GM21515 (cell line): ENCODE measurements at regions not wholly inside any gene's neighbourhood (a gene's known extent, or its start where the extent isn't known, plus 50 kb on each side); places are given as distances from the start of the nearest gene placed in this dataset.

ENCODE experiments used
- ATAC-seq: cut with Tn5 transposase; IDR thresholded peaks from one replicate; pipeline ENCODE4 v1.9.1; 2021; ENCODE audit not compliant: unreplicated experiment

GRCh38 chr21:34022627-34023335 is 50.6 kb upstream of the MRPS6 start:
- no peak for ATAC-seq

GRCh38 chr21:34021726-34022125 is 51.7 kb upstream of the MRPS6 start:
- no peak for ATAC-seq

GRCh38 chr21:34020983-34021553 is 52.3 kb upstream of the MRPS6 start:
- ATAC-seq, result no peak

GRCh38 chr21:34020005-34020847 is 53.2 kb upstream of the MRPS6 start:
- ATAC-seq, result peak; percentile 45

- ATAC-seq, result no peak
These were observed 54.0 kb upstream of the MRPS6 start for GRCh38 chr21:34019402-34019801.

GRCh38 chr21:34018910-34019309 is 54.5 kb upstream of the MRPS6 start:
- no peak for ATAC-seq

DNA sequence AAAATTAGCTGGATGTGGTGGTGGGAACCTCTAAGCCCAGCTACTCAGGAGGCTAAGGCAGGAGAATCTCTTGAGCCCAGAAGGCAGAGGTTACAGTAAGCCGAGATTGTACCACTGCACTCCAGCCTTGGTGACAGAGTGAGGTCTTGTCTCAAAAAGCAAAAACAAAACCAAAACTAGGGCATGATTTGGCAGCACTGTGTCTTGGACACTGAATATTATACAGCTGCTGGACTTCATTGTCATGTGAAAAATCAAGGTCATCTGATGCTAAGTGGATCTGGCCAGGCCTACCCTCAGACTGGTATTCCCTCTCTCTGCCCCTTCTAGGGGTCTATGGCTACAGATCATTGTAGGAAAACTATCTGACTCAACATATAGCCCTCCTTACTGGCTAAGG is 55.2 kb upstream of the MRPS6 start:
- ATAC-seq, result no peak

DNA sequence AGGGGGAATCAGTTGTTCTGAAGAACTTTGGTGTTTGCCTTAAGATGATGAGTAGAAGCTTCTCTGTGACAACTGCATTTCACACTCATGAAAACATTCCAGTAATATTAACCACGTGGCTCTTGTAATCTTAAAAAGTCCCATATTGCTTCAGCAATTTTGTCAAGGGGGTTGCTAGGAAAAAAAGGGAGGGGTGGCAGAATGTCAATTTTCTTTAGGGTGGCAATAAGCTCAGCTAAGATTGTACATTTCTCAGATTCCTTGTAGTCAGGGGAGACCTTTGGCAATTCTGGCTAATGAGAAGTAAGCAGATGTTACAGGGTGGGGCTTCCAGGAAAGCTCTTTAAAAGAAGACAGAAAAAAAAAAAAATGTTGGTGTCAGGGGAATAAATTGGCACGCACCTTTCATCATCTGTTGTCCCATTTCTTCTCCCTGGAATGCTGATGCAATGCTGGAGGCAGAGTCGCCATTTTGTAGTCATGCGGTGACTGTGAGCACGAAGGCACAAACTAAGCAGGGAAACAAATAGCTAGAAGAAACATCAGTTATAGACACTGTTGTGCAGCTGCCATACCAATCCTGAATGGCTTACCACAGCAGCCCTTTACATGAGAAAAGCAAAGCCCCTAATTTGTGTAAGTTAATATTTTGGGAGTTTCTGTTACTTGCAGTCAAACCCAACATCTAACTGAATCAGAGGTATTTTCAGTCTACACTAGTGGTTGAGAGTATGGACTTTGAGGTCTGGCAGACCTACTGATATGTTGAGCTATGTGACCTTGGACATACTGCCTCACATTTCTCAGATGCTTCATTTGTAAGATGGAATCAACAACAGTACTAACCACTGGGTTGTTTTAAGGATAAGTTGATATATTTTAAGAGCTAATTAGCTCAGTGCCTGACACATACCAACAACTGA is 56.1 kb upstream of the MRPS6 start:
- peak; percentile 31 for ATAC-seq

GRCh38 chr21:34012640-34013039 is 60.7 kb upstream of the MRPS6 start:
- ATAC-seq, result no peak

DNA sequence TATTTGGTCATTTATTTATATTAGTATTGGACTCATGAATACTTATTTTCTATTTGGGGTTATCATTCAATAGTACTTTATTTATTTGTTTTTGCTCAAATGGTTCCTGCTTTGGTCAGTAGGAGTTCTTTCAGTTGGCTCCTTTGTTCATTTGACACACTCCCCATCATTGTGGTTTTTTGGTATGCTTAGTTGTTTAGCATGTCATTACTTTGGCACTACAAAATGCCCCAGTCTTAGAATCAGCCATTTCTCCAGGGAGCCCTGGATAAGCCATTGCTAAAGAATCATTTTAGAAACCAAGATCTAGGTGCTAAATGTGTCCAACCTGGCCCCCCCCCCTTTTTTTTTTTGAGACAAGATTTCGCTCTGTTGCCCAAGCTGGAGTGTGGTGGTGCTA is 61.7 kb upstream of the MRPS6 start:
- no peak for ATAC-seq

DNA sequence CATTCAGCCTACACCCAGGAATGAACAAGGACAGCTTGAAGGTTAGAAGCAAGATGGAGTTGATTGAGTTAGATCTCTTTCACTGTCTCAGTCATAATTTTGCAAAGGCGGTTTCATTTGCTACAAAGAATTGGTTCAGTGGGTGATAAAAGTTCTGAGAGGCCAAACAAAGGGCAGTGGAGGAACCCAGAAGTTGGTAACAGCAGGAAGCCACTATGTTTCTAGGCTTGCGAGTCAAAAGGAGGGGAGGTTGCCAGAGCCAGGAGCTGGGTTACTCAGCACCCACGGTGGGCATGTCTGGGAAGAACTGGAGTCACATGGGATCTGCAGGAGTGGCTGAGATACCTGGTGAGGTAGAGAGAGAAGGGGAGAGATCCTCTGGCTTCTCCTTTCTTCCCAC is 64.2 kb upstream of the MRPS6 start:
- no peak for ATAC-seq

- ATAC-seq, result no peak
These were observed 64.8 kb upstream of the MRPS6 start for GRCh38 chr21:34008618-34009017.

GRCh38 chr21:34006611-34007168 is 66.7 kb upstream of the MRPS6 start:
- no peak for ATAC-seq

DNA sequence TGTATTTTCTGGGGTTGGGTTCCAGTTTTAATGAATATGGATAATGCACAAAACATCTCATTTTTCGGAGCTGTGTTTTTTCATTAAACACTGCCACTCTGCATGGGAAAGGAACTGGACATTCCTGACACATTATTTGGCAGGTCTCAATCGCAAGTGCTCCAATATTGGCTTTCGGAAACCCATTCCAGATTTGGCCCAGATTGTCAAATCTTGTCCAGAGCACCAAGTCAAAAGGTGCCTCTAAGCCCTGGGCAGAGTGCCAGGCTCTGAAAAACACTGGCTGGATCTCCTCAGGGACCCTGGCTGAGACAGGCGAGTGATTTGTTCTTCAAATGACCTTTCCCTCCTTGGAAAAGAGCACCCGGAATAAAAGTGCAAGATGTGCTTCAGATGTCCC is 68.4 kb upstream of the MRPS6 start:
- ATAC-seq, result no peak

- no peak for ATAC-seq
These were observed 69.1 kb upstream of the MRPS6 start for GRCh38 chr21:34004013-34004938.

GRCh38 chr21:34003428-34003827 is 70.0 kb upstream of the MRPS6 start:
- ATAC-seq, result no peak

GRCh38 chr21:34000375-34000774 is 73.0 kb upstream of the MRPS6 start:
- no peak for ATAC-seq

DNA sequence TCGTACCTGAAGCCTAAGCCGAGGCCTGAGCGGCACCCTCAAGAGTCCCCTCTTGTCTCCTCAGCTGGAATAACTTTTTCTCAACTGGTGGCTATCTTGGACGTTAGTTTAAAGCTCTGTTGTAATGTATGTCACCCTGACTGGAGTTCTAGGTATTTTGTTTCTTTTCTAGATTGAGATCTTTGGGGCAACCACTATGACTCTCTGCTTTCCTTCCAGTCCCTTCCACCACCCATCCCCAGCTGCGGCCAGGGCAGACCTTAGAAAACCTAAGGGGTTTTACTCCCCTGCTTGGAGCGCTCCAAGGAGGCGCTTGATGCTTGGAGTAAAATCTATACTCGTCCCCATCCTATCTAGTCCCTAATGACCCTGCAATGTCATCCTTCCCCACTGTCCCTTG is 74.6 kb upstream of the MRPS6 start:
- no peak for ATAC-seq

- ATAC-seq, result no peak
These were observed 75.0 kb upstream of the MRPS6 start for GRCh38 chr21:33998402-33998801.

DNA sequence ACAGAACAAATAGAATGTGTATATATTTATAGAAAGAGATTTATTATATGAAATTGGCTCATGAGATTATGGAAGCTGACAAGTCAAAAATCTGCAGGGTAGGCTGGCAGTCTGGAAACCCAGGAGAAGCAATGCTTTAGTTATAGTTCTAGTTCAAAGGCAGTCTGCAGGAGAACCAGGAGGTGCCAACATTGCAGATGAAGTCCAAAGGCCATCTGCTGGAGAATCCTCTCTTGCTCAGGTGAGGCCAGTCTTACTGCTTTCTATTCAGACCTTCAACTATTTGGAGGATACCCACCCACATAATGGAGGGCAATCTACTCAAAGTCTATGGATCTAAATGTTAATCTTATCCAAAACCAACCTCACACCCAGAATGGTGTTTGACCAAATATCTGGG is 75.9 kb upstream of the MRPS6 start:
- ATAC-seq, result no peak
